Calu3 (cell line): ENCODE measurements at regions not wholly inside any gene's neighbourhood (a gene's known extent, or its start where the extent isn't known, plus 50 kb on each side); places are given as distances from the start of the nearest gene placed in this dataset.

Source experiments
- BruUV-seq: library from RNA; stranded (reverse); fragments of 400-500 nt; replicated peaks from 2 replicates; lab custom pipeline; 2021; lab: Mats Ljungman, UMichigan
- CTCF ChIA-PET: fragments of 300-600 bp; sonication (Branson Sonifier 250); formaldehyde crosslinking; loops from one replicate; lab custom pipeline; 2022; ENCODE audit warnings: antibody characterized with exemption; lab: Charles Lee
- DNase-seq: peaks from one replicate; pipeline ENCODE4 v3.0.0; 2022
- H3K27ac Mint-ChIP-seq: one replicate; pipeline ENCODE4 v1.8.0; 2022; ENCODE audit warnings: mixed read lengths; ENCODE audit not compliant: unreplicated experiment
- H3K27me3 Mint-ChIP-seq: one replicate; pipeline ENCODE4 v1.8.0; 2022; ENCODE audit warnings: mixed read lengths; ENCODE audit not compliant: unreplicated experiment
- H3K36me3 Mint-ChIP-seq: one replicate; pipeline ENCODE4 v1.8.0; 2022; ENCODE audit warnings: mild to moderate bottlenecking, moderate library complexity, mixed read lengths; ENCODE audit not compliant: insufficient read depth, unreplicated experiment
- H3K4me1 Mint-ChIP-seq: one replicate; pipeline ENCODE4 v1.8.0; 2022; ENCODE audit warnings: mild to moderate bottlenecking, low read depth, mixed read lengths; ENCODE audit not compliant: unreplicated experiment
- H3K4me3 Mint-ChIP-seq: one replicate; pipeline ENCODE4 v1.8.0; 2022; ENCODE audit warnings: mild to moderate bottlenecking, low read depth, moderate library complexity, mixed read lengths; ENCODE audit not compliant: unreplicated experiment
- H3K9me3 Mint-ChIP-seq: one replicate; pipeline ENCODE4 v1.8.0; 2022; ENCODE audit warnings: low read depth, mixed read lengths; ENCODE audit not compliant: unreplicated experiment
- CTCF ChIP-seq: fragments of 200-600 bp; IDR thresholded peaks from one replicate; pipeline ENCODE4 v1.8.0; 2022; ENCODE audit warnings: antibody characterized with exemption; ENCODE audit not compliant: unreplicated experiment
- intact Hi-C: fragments of 100-400 bp; cut with micrococcal nuclease; formaldehyde crosslinking; loops from one replicate; pipeline ENCODE4 v1.10.0; 2022; ENCODE audit not compliant: unreplicated experiment

- intact Hi-C loops = no loop called here
- Mint-ChIP-seq H3K4me3 (no peak overlapping the region), H3K36me3 (no peaks in the 10 kb centered on the region), H3K9me3 (peaks cover 7% of the 10 kb centered on the region), H3K4me1 (no peaks in the 10 kb centered on the region), H3K27me3 (no peaks in the 10 kb centered on the region), H3K27ac (no peak overlapping the region)
- CTCF ChIA-PET = no interaction called here
- no TSS peak for BruUV-seq
- no peak for TF ChIP-seq CTCF
- no peak for DNase-seq
These were observed 1302.3 kb downstream of the XPNPEP1 start for GRCh38 chr10:108620821-108621534.

GRCh38 chr10:108616559-108617285 is 1306.6 kb downstream of the XPNPEP1 start:
- Mint-ChIP-seq H3K36me3 (no peaks in the 10 kb centered on the region), H3K27me3 (no peaks in the 10 kb centered on the region), H3K4me3 (no peak overlapping the region), H3K9me3 (peaks cover 7% of the 10 kb centered on the region), H3K4me1 (no peaks in the 10 kb centered on the region), H3K27ac (no peak overlapping the region)
- CTCF ChIA-PET = no interaction called here
- no peak for DNase-seq
- intact Hi-C loops = no loop called here
- no TSS peak for BruUV-seq
- TF ChIP-seq CTCF = no peak

- no peaks in the 10 kb centered on the region for H3K36me3 Mint-ChIP-seq
- BruUV-seq = no TSS peak
- no peaks in the 10 kb centered on the region for H3K27me3 Mint-ChIP-seq
- no peak overlapping the region for H3K4me3 Mint-ChIP-seq
- peaks cover 7% of the 10 kb centered on the region for H3K9me3 Mint-ChIP-seq
- no peaks in the 10 kb centered on the region for H3K4me1 Mint-ChIP-seq
- intact Hi-C loops = no loop called here
- CTCF ChIA-PET = no interaction called here
- DNase-seq = no peak
- no peak for TF ChIP-seq CTCF
- no peak overlapping the region for H3K27ac Mint-ChIP-seq
These were observed 1307.6 kb downstream of the XPNPEP1 start for GRCh38 chr10:108615576-108616320.

DNA sequence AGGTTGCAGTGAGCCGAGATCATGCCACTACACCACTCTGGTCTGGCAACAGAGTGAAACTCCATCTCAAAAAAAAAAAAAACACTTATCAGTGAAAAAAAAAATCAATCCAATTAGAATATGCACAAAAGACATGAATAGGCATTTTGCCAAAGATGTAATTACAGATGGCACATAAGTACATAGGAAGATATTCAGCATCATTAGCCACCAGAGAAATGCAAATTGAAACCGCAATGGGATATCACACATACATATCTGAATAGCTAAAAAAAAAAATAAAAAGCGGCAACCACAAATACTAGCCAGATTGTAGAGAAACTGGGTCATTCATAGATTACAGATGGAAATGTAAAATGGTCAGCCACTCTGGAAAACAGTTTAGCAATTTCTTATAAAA is 1310.8 kb downstream of the XPNPEP1 start:
- CTCF ChIA-PET = no interaction called here
- intact Hi-C loops = no loop called here
- no peak overlapping the region for H3K4me3 Mint-ChIP-seq
- H3K27me3 Mint-ChIP-seq = no peaks in the 10 kb centered on the region
- no peaks in the 10 kb centered on the region for H3K4me1 Mint-ChIP-seq
- no TSS peak for BruUV-seq
- no peaks in the 10 kb centered on the region for H3K36me3 Mint-ChIP-seq
- no peak for DNase-seq
- H3K27ac Mint-ChIP-seq = no peak overlapping the region
- no peak for TF ChIP-seq CTCF
- H3K9me3 Mint-ChIP-seq = peaks cover 4% of the 10 kb centered on the region
